Islet precursor cell (in vitro differentiated cells): ENCODE measurements at regions not wholly inside any gene's neighbourhood (a gene's known extent, or its start where the extent isn't known, plus 50 kb on each side); places are given as distances from the start of the nearest gene placed in this dataset.

Source experiments
- DNase-seq: peaks from one replicate; pipeline ENCODE4 v3.0.0-alpha.2; 2018

- no peak for DNase-seq
Observed at GRCh38 chr4:65834707-65835106, 164.4 kb upstream of the EPHA5 start.

DNA sequence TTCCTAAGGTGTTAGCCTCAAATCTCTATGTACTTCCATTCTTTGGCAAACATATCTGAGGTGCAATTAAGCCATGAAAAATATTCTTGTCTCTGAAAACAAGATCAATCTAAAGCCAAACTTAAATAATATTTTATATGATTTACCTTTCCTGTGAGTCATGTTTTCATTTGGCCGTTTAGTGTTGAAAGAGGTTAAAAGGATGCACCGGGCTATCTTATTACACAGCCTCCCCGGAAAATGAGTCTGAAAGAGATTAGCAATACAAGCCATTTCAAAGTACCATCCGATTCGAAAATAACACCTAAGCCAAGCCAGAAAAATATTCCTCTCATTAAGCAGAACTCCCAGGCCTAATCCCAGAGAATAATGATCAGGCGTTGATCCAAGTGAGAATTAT is 161.5 kb upstream of the EPHA5 start:
- DNase-seq = no peak

DNA sequence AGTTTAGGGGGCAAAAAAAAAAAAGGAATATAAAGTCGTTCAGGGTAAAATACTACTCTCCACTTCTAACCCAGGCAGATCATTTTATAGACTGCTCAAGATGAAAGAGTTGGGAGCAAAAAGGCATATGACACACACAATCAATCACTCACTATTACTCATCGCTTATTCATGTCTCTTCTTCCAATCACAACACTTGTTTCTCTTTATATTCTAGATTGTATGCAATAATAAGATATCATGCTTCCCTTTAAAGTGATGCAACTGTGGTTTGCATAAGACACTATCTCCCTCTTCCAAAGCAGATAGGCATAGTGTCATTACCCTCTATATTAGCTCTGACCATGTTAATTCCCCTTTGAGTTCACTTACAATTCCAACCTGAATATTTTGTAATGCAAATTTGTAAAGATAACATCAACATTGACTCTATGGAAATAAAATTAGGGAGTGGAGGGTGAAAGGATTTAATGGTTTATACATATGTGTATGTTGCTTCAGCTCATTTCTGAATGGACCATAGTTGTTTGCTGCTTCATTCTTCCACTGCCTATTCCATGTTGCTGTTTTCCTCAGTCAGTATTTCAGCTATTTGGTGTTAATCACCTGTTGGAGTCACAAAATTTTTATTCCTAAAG is 154.9 kb upstream of the EPHA5 start:
- no peak for DNase-seq

- no peak for DNase-seq
Observed at GRCh38 chr4:65819192-65819591, 148.9 kb upstream of the EPHA5 start.

GRCh38 chr4:65805936-65806335 is 135.6 kb upstream of the EPHA5 start:
- no peak for DNase-seq

GRCh38 chr4:65799513-65799912 is 129.2 kb upstream of the EPHA5 start:
- DNase-seq = no peak

- peak; percentile 70 for DNase-seq
Observed at GRCh38 chr4:65798498-65799127, 128.3 kb upstream of the EPHA5 start.

DNA sequence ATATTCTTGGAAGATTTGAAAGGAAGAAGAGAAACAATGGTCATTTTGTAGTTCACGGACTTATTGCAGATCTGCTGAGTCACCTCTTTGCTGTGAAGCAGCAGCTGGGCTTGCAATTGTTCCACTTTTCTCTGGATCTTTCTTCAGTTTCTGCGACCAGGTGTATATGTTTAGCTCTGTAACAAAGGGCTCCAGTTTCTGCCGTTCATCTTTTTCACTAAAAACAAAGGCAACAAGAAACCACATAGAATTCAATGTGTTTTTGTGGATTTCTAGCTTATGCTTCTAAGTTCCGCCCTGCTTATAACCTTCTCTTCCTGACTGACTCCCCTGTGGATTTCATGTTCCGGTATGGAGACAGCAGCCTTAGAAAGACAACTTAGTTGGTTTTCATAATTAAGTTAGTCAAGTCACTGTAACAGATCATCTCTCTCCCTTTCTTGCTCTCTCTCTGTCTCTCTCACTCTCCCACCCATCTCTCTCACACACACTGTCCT is 121.6 kb upstream of the EPHA5 start:
- no peak for DNase-seq

- no peak for DNase-seq
Observed at GRCh38 chr4:65791111-65791811, 121.0 kb upstream of the EPHA5 start.

DNA sequence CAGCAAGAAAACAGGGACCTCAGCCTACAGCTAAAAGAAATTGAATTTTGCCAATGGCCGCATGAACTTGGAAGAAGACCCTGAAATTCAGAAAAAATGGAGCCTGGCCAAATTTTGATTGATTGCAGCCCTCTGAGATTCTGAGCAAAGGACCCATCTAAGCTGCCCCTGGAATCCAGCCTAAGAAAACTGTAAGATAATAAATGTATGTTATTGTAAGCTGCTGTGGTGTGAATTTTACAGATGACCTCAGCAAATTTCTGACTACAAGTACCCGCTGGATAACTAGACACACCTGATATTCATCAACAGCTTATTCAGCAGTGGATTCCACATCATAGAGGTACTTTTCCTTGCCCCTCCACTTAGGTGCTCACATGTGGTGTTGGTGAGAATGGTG is 119.5 kb upstream of the EPHA5 start:
- DNase-seq = no peak

- DNase-seq = no peak
Observed at GRCh38 chr4:65789341-65789740, 119.1 kb upstream of the EPHA5 start.

GRCh38 chr4:65777270-65777669 is 107.0 kb upstream of the EPHA5 start:
- DNase-seq = no peak

- DNase-seq = no peak
Observed at GRCh38 chr4:65773636-65774035, 103.3 kb upstream of the EPHA5 start.

DNA sequence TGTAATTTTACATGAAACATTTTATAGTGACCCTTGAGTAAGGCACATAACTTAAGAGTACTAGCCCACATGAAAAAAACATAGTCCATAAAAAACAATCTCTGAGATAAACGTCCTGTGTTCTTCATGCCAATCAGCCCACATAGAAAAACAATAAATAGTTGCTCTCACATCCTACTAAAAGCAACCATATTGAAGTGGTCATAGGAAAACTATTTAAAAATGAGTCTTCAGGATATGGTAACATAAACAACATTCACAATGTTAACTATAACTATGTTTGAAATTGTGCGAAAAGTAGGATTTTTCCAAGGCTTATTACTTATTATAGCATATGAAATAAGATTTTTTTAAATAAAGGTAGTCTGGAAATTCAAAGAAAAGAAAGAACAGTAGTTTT is 77.1 kb upstream of the EPHA5 start:
- no peak for DNase-seq

DNA sequence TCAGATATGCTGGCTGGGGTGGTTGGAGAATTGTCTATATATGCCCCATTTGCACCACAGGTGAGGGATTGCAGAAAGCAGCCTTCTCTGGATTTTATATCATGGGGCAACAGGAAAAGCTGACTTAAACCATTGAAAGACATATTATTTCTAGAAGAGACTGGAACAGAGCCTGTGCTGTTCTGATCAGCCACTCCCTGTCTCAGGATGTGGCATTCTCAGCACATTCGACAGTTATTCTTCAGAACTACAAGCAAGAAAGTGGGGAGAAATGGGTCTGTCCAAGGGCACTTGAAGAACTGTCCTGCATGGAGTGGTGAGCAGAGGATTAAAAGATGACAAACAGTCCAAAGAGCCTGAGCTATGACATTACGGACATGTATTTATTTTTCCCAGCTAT is 67.8 kb upstream of the EPHA5 start:
- no peak for DNase-seq

GRCh38 chr4:65737672-65738071 is 67.4 kb upstream of the EPHA5 start:
- no peak for DNase-seq

- DNase-seq = no peak
Observed at GRCh38 chr4:65724973-65725372, 54.7 kb upstream of the EPHA5 start.
